Caco-2 (cell line): ENCODE measurements at regions not wholly inside any gene's neighbourhood (a gene's known extent, or its start where the extent isn't known, plus 50 kb on each side); places are given as distances from the start of the nearest gene placed in this dataset.

Experiments
- BruUV-seq: library from RNA; stranded (reverse); fragments of 400-500 nt; replicated peaks from 2 replicates; lab custom pipeline; 2021; lab: Mats Ljungman, UMichigan
- CTCF ChIA-PET: fragments of 300-600 bp; sonication (Branson Sonifier 250); formaldehyde crosslinking; loops from one replicate; lab custom pipeline; 2022; ENCODE audit warnings: antibody characterized with exemption; lab: Charles Lee
- POLR2A ChIA-PET: fragments of 300-600 bp; sonication (Branson Sonifier 250); formaldehyde crosslinking; loops from one replicate; lab custom pipeline; 2022; ENCODE audit warnings: antibody characterized with exemption; lab: Charles Lee
- DNase-seq, 2 experiments: peaks; one replicate each; pipeline versions ENCODE4 v3.0.0 to v3.0.0-alpha.2; 2020 to 2022
- H3K27me3 ChIP-seq: replicated peaks from 2 replicates; pipeline ENCODE4 v1.6.0; 2011; ENCODE audit warnings: low read length; ENCODE audit not compliant: control insufficient read depth, insufficient read depth
- H3K36me3 ChIP-seq: 2 replicates; pipeline ENCODE4 v1.5.1; 2011; ENCODE audit warnings: low read length; ENCODE audit not compliant: control insufficient read depth, insufficient read depth
- H3K4me1 ChIP-seq: fragments of 250-450 bp; sonication (Bioruptor Pico); 2 replicates; pipeline ENCODE4 v1.5.1; 2020; ENCODE audit warnings: mild to moderate bottlenecking
- H3K4me3 ChIP-seq: 2 replicates; pipeline ENCODE4 v1.5.1; 2011; ENCODE audit warnings: low read depth, mild to moderate bottlenecking, control low read depth, low read length
- H3K9me3 ChIP-seq: fragments of 250-450 bp; sonication (Bioruptor Pico); 2 replicates; pipeline ENCODE4 v1.5.1; 2020; ENCODE audit warnings: mild to moderate bottlenecking, moderate library complexity
- H3K27ac Mint-ChIP-seq: one replicate; pipeline ENCODE4 v1.8.0; 2022; ENCODE audit warnings: mixed read lengths; ENCODE audit not compliant: unreplicated experiment
- H3K27me3 Mint-ChIP-seq: one replicate; pipeline ENCODE4 v1.8.0; 2022; ENCODE audit warnings: mixed read lengths; ENCODE audit not compliant: insufficient read depth, unreplicated experiment
- H3K36me3 Mint-ChIP-seq: one replicate; pipeline ENCODE4 v1.8.0; 2022; ENCODE audit warnings: mild to moderate bottlenecking, mixed read lengths; ENCODE audit not compliant: insufficient read depth, unreplicated experiment
- H3K4me1 Mint-ChIP-seq: one replicate; pipeline ENCODE4 v1.8.0; 2022; ENCODE audit warnings: low read depth, mixed read lengths; ENCODE audit not compliant: unreplicated experiment
- H3K4me3 Mint-ChIP-seq: one replicate; pipeline ENCODE4 v1.8.0; 2022; ENCODE audit warnings: mild to moderate bottlenecking, moderate library complexity, mixed read lengths; ENCODE audit not compliant: unreplicated experiment
- H3K9me3 Mint-ChIP-seq: one replicate; pipeline ENCODE4 v1.8.0; 2022; ENCODE audit warnings: mixed read lengths; ENCODE audit not compliant: unreplicated experiment
- intact Hi-C: fragments of 100-400 bp; cut with micrococcal nuclease; formaldehyde crosslinking; loops from one replicate; pipeline ENCODE4 v1.10.0; 2022; ENCODE audit not compliant: unreplicated experiment
- TF ChIP-seq, protein P1 (sequence below), 2 experiments: fragments of 200-600 bp in 1 of 2; IDR thresholded peaks; 1 replicate in 1 of 2; 2 replicates in 1 of 2; pipeline versions ENCODE4 v1.5.1 to v1.8.0; 2011 to 2022; ENCODE audit warnings: antibody characterized with exemption in 1 of 2, control low read depth in 1 of 2, inconsistent platforms in 1 of 2, low read depth in 1 of 2, low read length in 1 of 2, mild to moderate bottlenecking in 1 of 2, moderate library complexity in 1 of 2; ENCODE audit not compliant: insufficient read depth in 1 of 2, severe bottlenecking in 1 of 2, unreplicated experiment in 1 of 2

DNA sequence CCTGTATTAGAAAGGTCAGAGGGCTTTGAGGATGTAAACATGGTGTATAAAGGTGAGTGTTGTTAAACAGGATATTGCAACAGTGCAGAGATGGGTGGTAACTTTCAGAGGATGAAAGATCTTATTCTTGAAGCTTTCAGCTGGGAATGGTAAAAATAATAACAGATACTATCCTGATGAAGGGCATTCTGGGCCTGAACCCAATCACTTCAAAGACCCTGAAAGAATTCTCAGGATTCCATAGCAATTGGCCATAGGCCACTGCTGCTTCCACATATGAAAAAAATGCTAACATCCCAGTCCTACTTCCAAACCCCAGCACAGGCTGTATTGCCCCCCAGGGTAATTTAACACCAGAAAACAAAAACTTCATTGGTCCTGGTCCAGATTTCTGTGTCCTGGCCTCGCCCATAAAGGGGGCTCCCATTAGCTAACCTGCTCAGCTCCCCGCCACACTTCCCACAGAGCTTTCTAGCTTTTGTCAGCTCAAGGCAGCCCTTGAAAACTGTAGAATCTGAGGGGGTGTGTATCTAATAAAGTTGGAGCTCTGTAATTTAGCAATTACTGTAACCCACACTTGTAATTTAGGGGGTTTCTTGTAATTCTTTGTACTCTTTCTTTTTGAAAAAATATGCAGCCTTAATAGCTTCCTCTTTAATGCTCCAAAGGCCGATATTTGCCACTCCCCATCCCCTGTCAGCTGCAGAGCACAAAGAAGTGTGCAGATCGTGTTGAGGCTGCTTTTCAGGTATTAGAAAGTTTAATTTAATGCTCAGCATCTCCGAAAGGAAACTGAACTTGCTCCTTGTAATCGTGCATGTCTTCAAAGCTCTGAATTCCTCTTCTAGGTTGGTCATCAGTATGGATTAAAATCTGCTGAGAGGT lies 371.5 kb downstream of the SEC14L1 start:
- no TSS peak for BruUV-seq
- Histone ChIP-seq H3K27me3 (no peaks in the 10 kb centered on the region), H3K9me3 (no peaks in the 10 kb centered on the region; the same call in 1 of the 2 replicates), H3K36me3 (no peaks in the 10 kb centered on the region), H3K4me3 (no peak overlapping the region), H3K4me1 (no peaks in the 10 kb centered on the region)
- Mint-ChIP-seq H3K36me3 (no peaks in the 10 kb centered on the region), H3K4me1 (no peaks in the 10 kb centered on the region), H3K27ac (no peak overlapping the region), H3K9me3 (peaks cover 9% of the 10 kb centered on the region), H3K4me3 (no peak overlapping the region), H3K27me3 (no peaks in the 10 kb centered on the region)
- intact Hi-C loops = no loop called here
- TF ChIP-seq, protein P1, sequence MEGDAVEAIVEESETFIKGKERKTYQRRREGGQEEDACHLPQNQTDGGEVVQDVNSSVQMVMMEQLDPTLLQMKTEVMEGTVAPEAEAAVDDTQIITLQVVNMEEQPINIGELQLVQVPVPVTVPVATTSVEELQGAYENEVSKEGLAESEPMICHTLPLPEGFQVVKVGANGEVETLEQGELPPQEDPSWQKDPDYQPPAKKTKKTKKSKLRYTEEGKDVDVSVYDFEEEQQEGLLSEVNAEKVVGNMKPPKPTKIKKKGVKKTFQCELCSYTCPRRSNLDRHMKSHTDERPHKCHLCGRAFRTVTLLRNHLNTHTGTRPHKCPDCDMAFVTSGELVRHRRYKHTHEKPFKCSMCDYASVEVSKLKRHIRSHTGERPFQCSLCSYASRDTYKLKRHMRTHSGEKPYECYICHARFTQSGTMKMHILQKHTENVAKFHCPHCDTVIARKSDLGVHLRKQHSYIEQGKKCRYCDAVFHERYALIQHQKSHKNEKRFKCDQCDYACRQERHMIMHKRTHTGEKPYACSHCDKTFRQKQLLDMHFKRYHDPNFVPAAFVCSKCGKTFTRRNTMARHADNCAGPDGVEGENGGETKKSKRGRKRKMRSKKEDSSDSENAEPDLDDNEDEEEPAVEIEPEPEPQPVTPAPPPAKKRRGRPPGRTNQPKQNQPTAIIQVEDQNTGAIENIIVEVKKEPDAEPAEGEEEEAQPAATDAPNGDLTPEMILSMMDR (IDR thresholded peaks at IDR 0.05; ENCODE audit: insufficient read depth in 1 of 2, low read depth in 1 of 2, low read length in 1 of 2, severe bottlenecking in 1 of 2, unreplicated experiment in 1 of 2) = no peak
- CTCF ChIA-PET = no interaction called here
- no peak for DNase-seq
- POLR2A ChIA-PET = no interaction called here

DNA sequence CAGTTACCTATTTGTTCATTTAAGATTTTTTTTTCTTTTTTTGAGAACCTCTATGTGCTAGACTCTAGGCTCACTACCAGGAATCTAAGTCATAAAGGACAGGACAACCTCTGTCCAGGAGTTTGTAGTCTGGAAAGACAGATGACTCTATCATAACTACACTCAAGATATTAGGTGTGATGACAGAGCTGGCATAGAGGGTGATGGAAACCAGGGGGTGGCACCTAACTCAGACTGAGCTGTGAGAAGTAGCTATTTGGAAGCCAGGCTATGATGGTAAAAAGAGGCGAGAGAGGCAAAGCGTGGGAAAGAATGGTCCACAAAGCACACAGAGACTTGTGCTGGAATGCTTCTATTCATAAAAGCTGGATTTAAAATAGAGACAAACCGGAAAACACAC lies 372.3 kb downstream of the SEC14L1 start:
- DNase-seq = no peak
- BruUV-seq = no TSS peak
- TF ChIP-seq, protein P1 (IDR thresholded peaks at IDR 0.05; ENCODE audit: insufficient read depth in 1 of 2, low read depth in 1 of 2, low read length in 1 of 2, severe bottlenecking in 1 of 2, unreplicated experiment in 1 of 2) = no peak
- POLR2A ChIA-PET = no interaction called here
- no peaks in the 10 kb centered on the region for H3K27me3 Mint-ChIP-seq
- H3K4me3 Mint-ChIP-seq = no peak overlapping the region
- intact Hi-C loops = no loop called here
- Histone ChIP-seq H3K4me1 (no peaks in the 10 kb centered on the region), H3K9me3 (no peaks in the 10 kb centered on the region; the same call in 1 of the 2 replicates), H3K4me3 (no peak overlapping the region), H3K27me3 (no peaks in the 10 kb centered on the region), H3K36me3 (no peaks in the 10 kb centered on the region)
- no peak overlapping the region for H3K27ac Mint-ChIP-seq
- peaks cover 9% of the 10 kb centered on the region for H3K9me3 Mint-ChIP-seq
- H3K4me1 Mint-ChIP-seq = no peaks in the 10 kb centered on the region
- no peaks in the 10 kb centered on the region for H3K36me3 Mint-ChIP-seq
- CTCF ChIA-PET = interaction anchor here (0.6 kb wide), 1 partner anchor 1518 kb away, joined by 3 read pairs; no protein-coding TSS in a partner anchor

DNA sequence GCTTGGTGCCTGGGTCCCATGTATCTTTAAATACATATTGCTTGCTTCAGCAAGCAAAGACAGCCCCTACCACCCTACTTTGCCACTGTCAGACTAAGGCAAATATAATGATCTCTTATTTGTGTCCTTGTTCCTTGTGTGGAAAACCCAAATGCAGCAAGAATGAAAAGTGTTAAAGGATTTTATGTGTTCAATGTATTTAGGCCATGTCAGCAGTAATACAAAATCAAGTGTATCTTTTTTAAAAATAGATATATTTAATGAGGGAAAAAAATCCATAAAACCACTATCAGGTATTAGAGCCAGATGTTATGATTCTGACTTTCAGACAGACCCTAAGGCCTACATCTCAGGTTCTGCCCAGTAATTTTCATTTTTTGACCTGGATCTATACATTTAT lies 374.5 kb downstream of the SEC14L1 start:
- no peak overlapping the region for H3K27ac Mint-ChIP-seq
- H3K4me1 Mint-ChIP-seq = no peaks in the 10 kb centered on the region
- intact Hi-C loops = no loop called here
- no peak for DNase-seq
- H3K9me3 Mint-ChIP-seq = peaks cover 9% of the 10 kb centered on the region
- ChIA-PET POLR2A (no interaction called here), CTCF (no interaction called here)
- H3K4me3 Mint-ChIP-seq = no peak overlapping the region
- Histone ChIP-seq H3K36me3 (no peaks in the 10 kb centered on the region), H3K9me3 (no peaks in the 10 kb centered on the region; the same call in 1 of the 2 replicates), H3K27me3 (no peaks in the 10 kb centered on the region), H3K4me3 (no peak overlapping the region), H3K4me1 (no peaks in the 10 kb centered on the region)
- no TSS peak for BruUV-seq
- H3K36me3 Mint-ChIP-seq = no peaks in the 10 kb centered on the region
- TF ChIP-seq, protein P1 (IDR thresholded peaks at IDR 0.05; ENCODE audit: insufficient read depth in 1 of 2, low read depth in 1 of 2, low read length in 1 of 2, severe bottlenecking in 1 of 2, unreplicated experiment in 1 of 2) = no peak
- H3K27me3 Mint-ChIP-seq = no peaks in the 10 kb centered on the region
